HG03025 (cell line): ENCODE measurements at regions not wholly inside any gene's neighbourhood (a gene's known extent, or its start where the extent isn't known, plus 50 kb on each side); places are given as distances from the start of the nearest gene placed in this dataset.

Source experiments
- ATAC-seq: cut with Tn5 transposase; IDR thresholded peaks from one replicate; pipeline ENCODE4 v1.9.1; 2021; ENCODE audit warnings: mild to moderate bottlenecking, moderate library complexity; ENCODE audit not compliant: unreplicated experiment, low FRiP score

DNA sequence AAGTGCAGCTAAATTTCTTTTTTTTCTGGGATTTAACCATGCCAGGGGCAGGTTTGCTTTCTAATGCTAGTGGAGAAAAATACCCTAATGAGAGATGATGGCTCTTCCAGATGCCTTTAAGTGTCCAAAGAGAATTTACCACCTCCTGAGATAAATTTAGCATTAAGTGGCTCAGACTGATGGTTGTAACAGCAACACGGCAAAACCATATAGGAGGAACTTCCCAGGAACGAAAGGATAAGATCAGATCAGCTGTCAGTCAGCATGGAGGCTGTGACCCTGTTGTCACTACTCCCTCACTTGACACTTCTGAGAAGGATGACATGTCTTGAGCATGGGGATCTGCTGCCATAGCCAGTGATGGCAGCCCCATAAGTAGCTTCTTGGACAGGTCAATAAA, 860.0 kb downstream of the QKI start:
- no peak for ATAC-seq

DNA sequence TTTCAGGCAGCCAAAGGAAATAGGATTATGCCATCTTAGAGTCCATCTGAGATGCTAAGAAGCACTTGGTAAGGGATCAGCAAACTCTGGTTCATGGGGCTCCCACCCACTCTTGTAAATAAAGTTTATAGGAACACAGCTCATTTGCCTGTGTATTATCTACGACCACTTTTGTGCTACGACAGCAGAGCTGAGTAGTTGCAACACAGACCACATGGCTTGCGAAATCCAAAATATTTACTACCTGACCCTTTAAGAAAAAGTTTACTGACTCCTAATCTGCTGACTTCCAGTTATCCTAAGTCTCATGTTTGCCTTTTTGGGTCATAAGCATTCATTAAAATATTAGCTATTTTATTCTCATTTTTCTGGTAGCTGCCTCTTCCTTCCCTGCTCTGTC, 859.0 kb downstream of the QKI start:
- ATAC-seq: no peak

DNA sequence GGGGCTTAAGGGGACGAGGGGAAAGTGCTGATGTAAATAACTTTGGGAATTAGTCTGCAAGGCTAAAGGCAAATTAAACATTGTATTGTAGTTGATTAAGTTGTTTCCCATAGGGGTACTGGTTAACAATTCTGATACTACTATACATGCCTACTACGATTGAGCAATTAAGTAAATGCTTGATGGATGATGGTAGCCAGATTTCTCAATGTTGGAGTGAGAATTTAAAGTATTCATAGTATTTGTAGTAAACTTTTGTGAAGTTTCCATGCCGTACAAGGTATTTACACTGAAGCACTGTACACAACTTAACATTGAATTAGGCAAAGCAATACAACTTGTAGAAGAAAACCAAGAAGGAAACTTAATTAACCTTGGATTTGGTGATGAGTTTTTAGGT, 852.3 kb downstream of the QKI start:
- no peak for ATAC-seq

- ATAC-seq: no peak
Measured at GRCh38 chr6:164262348-164262747, 847.8 kb downstream of the QKI start.

DNA sequence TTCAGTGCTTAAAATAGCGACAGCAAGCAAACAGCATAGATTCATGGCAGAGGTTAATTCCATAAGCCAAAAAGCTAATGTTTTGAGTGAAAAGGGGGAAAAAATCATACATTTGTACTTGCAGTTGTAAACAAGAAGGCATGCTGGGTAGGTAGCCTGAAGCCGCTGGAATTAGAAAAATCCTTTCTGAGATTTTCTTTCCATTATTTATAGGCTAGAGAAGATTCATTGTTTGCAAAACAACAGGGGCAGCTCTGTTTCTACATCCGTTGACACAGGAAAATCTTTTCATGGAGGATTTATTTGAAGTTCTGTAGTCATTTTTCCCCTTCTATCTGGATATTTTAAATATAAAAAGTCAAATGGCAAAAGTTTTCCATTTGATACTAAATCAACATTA, 843.9 kb downstream of the QKI start:
- no peak for ATAC-seq

GRCh38 chr6:164252948-164253347, 838.4 kb downstream of the QKI start:
- no peak for ATAC-seq

DNA sequence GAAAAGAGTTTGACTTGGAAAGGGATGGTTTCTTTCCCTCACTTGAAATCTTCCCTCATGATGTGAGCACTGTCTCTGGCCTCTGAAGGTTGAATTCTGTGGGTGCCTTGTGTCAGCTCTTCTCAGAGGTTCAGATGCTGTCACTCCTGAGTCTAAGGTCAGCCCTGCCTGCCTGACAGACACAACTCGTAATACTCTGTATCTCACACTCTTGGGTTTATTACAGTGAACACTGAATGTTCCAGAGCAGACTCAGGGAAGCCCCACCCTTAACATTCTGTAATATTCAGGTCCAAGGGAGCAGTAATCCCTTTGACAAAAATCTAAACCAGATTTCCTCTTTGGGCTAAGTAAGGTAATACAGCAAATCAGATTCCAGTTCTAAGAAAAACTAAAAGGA, 837.8 kb downstream of the QKI start:
- ATAC-seq: no peak

DNA sequence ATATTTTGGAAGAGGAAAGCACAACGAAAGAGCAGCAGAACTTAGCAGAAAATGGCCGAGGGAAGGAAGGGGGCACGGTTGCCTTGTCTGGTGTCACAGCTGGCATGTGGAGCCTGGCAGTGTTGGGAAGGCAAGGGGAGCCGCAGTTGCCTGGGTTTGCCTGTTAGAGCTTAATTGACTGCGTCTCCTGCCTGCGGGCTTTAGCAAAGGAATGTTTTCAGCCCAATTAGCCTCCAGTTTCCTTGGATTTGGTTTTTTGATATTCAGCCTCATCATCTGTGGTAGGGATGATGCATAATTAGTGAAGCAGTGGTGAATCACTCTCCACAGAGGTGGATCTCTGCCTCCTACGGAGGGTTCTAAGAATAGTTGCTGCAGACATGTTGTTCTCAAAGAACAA, 832.6 kb downstream of the QKI start:
- ATAC-seq: no peak

GRCh38 chr6:164246082-164246481, 831.6 kb downstream of the QKI start:
- no peak for ATAC-seq

GRCh38 chr6:164243949-164244348, 829.4 kb downstream of the QKI start:
- no peak for ATAC-seq

- ATAC-seq: no peak
Measured at GRCh38 chr6:164243012-164243610, 828.6 kb downstream of the QKI start.

DNA sequence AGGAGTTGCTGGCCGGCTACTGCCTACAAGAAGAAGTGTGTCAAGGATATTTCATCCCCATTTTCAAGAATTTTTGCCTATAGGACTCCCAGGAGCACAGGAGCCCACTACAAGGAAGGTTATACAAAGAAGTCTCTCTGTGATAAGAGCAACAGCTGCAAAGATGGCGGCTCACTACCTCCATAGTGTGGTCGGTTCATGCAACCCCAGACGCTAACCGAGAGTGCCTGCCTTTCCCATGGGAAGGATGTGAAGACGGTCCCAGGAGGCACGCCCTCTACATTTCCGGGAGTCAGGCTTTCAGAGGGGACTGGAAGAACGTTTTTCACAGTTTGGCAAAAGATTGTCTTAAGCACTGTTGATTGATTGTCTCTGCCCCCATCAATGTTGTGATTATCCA, 816.3 kb downstream of the QKI start:
- ATAC-seq: no peak

GRCh38 chr6:164230259-164230658, 815.7 kb downstream of the QKI start:
- no peak for ATAC-seq

GRCh38 chr6:164229716-164230115, 815.2 kb downstream of the QKI start:
- no peak for ATAC-seq

GRCh38 chr6:164227952-164228522, 813.5 kb downstream of the QKI start:
- no peak for ATAC-seq

- no peak for ATAC-seq
Measured at GRCh38 chr6:164216839-164217238, 802.3 kb downstream of the QKI start.

DNA sequence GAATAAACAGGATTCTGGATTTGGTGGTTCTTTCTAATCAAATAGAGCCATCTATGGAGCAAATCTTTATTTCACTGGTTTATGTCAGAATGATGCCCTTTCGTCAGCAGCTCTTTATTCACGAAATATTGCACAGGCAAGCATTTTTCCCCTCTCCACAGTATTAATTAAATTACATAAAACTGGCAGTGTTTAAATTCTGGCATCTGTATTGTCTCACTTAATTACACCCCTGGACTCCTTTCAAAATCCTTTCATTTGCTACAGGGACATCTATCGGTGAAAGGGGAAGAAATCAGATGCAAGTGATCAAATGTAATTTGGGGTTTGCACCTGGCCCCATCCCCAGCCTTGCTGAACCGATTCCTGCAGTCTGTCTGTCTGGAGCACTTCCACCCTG, 801.9 kb downstream of the QKI start:
- ATAC-seq: no peak

GRCh38 chr6:164214066-164214465, 799.5 kb downstream of the QKI start:
- ATAC-seq: no peak

DNA sequence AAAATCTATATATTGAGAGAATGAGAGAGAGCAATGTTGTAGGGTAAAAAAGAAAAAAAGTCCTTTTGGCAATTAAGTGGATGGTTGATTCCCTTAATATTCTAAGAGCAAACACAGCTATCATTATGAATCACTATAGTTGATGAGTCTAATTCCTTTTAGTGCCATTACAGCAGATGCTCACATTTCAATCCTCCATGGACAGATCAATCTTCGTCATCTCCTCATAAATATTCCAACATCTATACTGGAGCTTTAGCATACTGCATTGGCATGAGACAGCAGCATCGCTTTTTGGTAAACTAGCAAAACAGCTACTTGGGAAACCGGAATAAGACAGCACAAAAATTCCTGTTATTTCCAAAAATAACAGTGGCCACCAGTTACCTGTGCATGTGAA, 796.7 kb downstream of the QKI start:
- no peak for ATAC-seq

DNA sequence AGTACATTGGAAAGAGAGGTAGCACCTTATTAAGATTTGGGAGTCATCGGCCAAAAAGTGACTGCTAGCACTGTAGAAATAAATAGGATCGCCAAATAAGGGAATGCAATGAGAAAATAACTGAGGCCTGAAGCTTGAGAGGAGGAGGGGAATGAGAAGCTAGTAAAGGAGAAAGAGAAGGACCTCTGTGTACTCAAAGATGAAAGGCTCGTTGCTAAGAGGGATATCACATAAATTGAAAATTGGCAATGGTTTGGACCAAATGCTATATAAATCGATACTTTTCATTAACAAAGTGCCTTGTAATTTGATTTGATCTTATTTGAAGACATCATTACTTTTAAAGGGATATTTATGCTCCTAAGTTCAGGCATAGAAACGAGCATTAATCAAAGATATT, 796.3 kb downstream of the QKI start:
- ATAC-seq: no peak

DNA sequence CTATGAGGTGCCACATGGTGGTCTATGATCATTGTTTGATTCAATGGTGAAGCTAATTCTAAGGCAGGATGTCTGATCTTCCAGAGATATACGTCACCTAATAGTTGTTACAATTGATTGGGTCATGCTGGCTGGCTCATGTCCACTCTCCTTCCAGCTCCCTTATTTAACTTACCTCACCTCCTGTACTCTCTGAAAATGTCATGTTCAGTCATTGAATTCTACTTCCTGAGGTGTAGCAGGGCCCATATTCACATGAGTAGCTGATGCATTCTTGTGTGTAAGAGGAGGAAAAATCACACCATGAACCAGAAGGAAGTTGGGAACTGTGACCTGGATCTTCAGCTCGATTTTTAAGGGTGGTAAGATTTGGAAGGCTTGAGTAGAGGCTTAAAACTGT, 795.8 kb downstream of the QKI start:
- no peak for ATAC-seq

- ATAC-seq: no peak
Measured at GRCh38 chr6:164208371-164208770, 793.9 kb downstream of the QKI start.
